Stimulated activated CD8-positive, alpha-beta memory T cell treated with anti-CD3 and anti-CD28 coated beads, Interleukin-4, amount 100 ng/mL, for 24 hours (primary cell): ENCODE measurements at regions not wholly inside any gene's neighbourhood (a gene's known extent, or its start where the extent isn't known, plus 50 kb on each side); places are given as distances from the start of the nearest gene placed in this dataset.

Experiments
- DNase-seq: peaks from one replicate; pipeline ENCODE4 v3.0.0-alpha.2; 2020; ENCODE audit warnings: low read depth

- no peak for DNase-seq
These were observed 524.5 kb downstream of the SHQ1 start for GRCh38 chr3:72323773-72324172.

DNA sequence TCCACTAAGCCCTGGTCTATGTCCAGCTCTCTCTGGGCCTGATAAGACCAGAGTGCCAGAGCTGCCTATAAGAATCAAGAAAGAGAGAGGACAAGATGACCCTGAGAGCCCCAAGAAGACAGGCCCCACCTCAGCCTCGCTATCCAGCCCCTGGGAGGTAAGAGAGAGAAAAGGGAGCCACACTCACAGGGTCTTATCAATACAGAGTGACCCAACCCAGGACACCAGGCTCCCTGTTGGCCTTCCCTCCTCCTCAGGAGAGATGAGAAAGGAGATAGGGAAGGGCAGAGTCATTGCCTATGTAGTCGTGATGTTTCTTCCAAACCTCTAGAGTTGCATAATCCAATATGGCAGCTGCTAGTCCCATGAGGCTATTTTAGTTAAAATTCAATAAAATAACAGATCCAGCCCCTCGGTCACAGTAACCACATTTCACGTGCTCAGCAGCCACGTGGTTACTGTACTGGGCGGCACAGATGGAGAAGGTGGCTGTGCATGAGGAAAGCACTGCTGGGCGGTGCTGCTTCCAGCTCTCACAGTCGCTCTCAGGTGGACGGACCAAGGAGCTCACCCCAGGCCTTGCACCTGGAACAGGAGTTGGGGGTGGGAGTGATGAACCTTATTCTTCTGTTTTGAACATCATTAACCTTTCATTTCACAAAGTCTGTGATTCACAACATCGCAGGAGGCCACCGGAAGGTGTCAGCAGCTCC, 525.8 kb downstream of the SHQ1 start:
- no peak for DNase-seq

GRCh38 chr3:72320955-72321303, 527.3 kb downstream of the SHQ1 start:
- DNase-seq: no peak

DNA sequence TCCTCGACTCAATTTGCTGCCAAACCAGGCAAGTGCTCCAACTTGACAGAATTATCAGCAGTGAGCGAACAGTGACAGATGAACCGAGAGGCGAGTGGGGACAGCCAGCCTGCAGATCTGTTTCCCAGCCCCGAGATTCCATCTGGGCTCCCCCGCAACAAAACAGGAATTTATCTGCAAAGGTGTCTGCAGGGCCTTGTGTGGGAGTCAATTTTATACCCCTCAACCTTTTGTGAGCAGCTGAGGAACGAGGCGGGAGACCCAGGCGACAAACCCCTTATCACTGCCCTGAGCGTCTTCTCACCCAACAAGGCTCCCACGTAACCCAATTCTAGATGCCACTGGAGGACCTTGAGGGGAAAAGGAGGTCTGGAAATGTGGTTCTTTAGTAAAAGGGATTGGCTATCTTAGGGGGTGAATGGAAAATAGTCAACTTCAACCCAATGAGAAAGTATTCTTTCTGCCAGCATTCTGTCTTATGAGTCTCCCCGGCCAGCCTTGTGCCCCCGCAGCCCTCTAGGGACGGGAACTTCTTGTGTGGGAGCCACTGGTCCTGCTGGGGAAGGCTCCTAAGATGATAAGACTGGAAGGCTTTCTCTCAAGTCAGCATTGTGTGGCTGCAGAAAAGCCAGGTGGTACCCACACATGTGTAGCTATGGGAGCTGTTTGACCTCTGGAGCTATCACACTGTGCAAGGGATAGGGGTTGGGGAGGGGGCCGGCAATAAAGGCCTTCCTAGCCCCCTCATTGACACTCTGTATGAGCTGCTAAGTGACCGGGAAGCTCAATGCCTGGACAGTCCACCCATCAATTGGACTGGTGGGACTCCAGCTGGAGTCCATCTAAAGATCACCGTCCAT, 527.9 kb downstream of the SHQ1 start:
- no peak for DNase-seq

- no peak for DNase-seq
These were observed 528.8 kb downstream of the SHQ1 start for GRCh38 chr3:72319194-72320094.

DNA sequence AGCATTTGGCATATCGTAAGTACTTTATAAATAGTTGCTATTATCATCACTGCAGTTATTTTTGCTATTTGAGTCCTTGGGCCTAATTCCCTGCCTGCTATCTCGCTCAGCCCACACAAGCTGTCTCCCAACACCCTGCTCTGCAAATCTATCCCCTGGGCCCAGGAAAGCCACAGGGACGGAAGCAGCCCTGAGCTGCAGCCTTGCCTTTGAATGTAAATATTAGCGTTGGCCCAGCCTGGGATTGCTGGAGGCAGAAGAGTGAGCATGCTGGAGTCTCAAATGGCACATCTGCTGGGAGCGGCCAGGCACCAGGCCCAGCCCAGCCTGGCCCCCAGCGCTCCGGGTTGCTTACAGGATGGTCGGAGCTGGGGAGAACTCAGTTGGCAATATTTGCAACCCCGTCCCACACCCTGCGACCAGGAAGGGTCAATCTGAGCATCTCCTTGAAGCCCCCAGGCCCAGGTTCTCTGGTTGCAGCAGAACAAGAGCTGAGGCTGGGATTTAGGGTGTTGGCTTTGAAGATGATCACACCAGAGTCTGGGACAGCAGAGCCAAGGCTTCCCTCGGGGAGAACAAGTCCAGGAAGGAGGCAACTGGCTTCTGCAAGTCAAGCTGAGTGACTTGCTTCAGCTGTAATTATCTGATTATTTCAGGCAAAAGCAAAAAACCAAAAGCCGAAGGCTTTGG, 529.6 kb downstream of the SHQ1 start:
- no peak for DNase-seq

DNA sequence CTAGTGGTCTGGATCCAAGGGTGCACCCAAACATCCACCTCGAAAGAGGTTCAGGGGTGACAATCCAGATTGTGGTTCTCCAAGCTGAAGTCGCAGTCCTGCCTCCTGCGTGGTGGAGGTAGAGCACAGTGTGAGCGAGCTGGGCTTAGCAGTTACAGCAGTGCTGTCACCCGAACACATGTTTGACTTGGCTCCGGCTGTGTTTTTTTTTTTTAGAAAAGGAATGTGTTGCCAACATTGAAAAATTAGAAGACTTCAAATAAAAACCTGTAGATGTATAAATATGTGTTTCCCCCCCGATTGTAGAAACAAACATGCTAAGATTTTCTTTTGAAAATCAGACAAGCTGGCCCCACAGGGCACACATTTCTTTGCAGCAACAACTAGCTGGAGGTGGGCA, 530.8 kb downstream of the SHQ1 start:
- DNase-seq: no peak

DNA sequence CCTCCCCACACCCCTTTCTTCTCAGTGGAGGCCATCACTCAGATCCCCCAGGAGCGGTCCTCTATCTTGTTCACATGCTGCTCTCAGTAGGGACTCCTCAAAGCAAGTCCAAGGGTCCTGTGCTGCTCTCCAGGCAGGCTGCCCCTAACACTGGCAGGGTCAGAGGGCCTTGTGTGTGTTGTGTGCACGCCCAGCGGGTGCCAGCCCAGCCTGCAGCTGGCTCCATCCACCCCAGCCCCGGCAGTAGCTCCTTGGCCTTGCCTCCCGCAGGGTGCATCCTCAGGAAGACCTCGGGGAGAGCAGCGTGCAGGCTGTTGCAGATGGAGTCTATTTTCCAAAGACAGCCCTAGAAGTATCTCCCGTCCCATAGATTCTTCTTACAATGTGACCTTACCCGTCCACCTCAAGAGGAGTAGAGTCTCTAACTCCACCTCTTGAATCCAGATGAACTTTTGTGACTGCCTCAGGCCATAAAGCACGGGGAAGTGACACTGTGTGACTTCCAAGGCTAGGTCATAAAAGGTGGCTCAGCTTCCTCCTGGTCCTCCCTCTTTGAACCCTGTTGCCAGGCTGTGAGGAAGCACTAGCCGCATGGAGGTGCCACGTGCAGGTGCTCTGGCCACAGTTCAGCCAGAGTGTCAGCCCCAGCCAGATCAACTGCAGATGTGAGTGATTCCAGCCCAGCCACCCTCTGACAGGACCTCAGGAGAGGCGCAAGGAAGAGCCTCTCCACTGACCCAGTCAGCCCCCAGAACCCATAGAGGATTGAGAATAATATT, 531.6 kb downstream of the SHQ1 start:
- DNase-seq: no peak

DNA sequence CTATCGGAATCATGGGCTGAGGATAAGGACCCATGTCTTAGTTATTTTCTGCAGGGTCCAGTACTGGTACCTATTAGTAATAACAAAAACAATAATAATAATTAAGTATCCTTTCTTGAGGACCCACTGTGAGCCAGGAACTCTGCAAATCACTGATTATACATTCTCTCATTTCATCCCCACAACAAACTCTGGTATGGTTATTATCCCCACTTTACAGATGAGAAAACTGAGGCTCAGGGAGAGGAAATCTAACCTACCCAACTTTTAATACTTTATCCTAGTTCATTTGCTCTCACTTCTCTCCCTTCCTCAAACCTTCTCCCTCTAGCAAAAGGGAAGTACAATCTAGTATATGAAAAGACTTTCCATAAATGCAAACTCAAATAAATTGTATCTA, 528.4 kb upstream of the PROK2 start:
- DNase-seq: no peak

GRCh38 chr3:72312339-72312738, 527.4 kb upstream of the PROK2 start:
- no peak for DNase-seq

DNA sequence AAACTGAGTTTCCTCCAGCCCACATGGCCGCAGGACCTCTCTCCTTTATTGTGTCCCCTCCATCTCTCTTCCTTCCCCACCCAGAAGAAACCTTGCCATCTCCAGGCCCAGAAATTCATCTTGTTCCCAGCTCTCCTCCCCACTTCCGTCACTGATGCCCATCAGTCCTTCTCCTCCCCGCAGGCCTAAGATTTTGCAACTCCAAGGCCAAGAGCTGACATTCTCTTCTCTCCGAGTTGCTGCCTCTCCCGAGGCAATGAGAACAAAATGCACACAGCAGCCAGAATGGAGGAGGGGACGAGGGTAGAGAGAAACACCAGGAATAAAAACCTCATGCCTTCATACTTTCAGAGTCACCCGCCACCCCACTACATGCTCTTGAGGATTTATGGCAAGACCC, 526.5 kb upstream of the PROK2 start:
- DNase-seq: no peak

GRCh38 chr3:72310419-72311380, 525.8 kb upstream of the PROK2 start:
- DNase-seq: no peak

- DNase-seq: no peak
These were observed 524.9 kb upstream of the PROK2 start for GRCh38 chr3:72309661-72310418.

GRCh38 chr3:72308641-72309040, 523.7 kb upstream of the PROK2 start:
- DNase-seq: no peak

DNA sequence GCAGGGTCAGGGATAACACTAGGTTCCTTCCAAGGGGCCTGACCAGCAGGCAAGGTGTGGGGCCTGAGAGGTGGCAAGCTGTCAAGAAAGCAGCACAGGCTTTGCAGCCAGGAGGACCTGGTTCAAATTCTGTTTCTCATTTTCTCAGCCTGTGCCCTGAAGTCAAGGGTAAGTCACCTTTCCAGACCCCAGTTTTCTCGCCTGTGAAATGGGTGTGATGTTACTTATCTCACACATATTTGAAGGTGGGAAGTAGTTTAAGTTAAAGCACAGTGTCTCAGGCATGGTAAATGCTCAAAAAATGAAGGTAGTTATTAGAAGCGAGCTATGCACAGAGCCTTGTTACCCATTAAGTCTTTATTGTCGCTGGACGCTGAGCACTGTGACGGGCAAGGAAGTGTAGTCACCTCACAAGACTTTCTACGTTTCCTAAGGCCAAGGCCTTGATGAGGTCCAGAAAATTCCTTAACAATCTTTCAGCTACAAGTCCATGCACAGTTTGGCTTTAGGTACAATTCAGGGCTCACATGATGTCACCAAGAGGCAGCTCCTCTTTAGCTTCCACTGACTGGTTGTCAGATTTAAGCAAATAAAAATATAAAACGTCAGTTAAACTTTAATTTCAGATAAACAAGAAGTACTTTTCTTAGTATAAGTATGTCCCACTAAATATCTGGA, 522.6 kb upstream of the PROK2 start:
- no peak for DNase-seq

DNA sequence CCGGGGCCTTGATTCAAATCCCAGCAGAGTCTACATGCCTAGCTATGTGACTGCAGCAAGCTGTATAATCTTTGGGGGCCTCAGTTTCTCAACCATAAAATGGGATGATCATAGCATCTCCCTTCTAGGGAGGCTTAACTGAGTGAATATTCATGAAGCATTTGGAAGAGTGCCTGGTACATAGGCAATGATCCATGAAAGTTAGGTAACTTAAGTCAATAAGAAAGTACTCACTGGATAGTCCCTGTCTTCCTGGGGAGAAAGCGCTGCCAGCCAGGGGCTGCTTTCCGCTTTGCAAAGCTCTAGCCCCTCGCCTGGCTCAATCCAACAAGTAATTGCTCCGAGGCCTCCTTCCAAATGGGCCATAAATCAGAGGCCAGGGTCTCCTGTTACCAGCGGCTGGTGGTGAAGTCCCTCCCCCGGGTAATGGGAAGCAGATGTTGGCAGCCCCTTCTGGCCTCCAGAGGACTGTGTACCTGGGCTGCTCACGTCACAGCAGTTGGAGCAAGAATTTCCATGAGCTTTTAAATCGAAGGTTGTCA, 521.9 kb upstream of the PROK2 start:
- no peak for DNase-seq

GRCh38 chr3:72303926-72304325, 519.0 kb upstream of the PROK2 start:
- DNase-seq: no peak

DNA sequence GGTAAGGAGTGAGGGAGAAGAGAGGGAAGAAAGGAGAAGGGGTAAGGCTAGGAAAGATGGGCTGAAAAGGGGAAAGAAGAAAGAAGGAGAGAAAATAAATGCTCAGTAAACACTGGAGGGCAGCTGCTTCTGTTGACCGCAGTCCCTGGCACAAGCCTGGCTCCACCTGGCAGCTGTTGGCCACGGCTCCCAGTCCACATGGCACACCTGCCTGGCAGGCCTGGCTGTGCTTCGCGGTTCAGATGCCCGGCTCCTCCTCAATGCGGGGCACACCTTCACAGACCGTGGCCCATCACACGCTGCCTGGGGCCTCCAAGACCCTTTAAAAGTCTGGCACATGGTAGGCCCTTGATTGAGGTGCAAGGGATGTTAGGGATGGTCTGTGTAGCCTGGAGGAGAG, 516.8 kb upstream of the PROK2 start:
- no peak for DNase-seq
